A549 (cell line): ENCODE measurements at regions not wholly inside any gene's neighbourhood (a gene's known extent, or its start where the extent isn't known, plus 50 kb on each side); places are given as distances from the start of the nearest gene placed in this dataset.
"Not testable (repeated sequence)": the region's sequence is repeated elsewhere in the genome, so short reads cannot be mapped to it uniquely, and the experiment has no call there.

Experiments
- FOSL2 ChIP-seq, 2 experiments: fragments of 450-650 bp in 1 of 2; fragments of >200 bp in 1 of 2; sonication (Bioruptor Twin) in 1 of 2; formaldehyde crosslinking; IDR thresholded peaks; 2 replicates each; pipeline versions ENCODE4 v1.5.0 to v1.6.1; 2016 to 2020; ENCODE audit warnings: mild to moderate bottlenecking in 1 of 2, moderate library complexity in 1 of 2
- HMGXB4 ChIP-seq: fragments of 250-450 bp; sonication (Bioruptor Pico); IDR thresholded peaks from 2 replicates; pipeline ENCODE4 v1.5.0; 2021; ENCODE audit warnings: mild to moderate bottlenecking, moderate library complexity, borderline replicate concordance
- RAD21 ChIP-seq, 2 experiments: fragments of >200 bp in 1 of 2; sonication (Bioruptor Twin) in 1 of 2; formaldehyde crosslinking in 1 of 2; IDR thresholded peaks in 1 of 2; conservative IDR thresholded peaks in 1 of 2; 2 replicates in 1 of 2; 3 replicates in 1 of 2; pipeline ENCODE4 v1.6.1; 2012 to 2018; ENCODE audit warnings: inconsistent platforms in 1 of 2
- REST ChIP-seq: fragments of 200-600 bp; sonication (generic); IDR thresholded peaks from 2 replicates; pipeline ENCODE4 v1.6.1; 2016; ENCODE audit warnings: antibody characterized with exemption, mild to moderate bottlenecking, moderate library complexity
- TF ChIP-seq, protein P1 (sequence below): fragments of >200 bp; sonication (Bioruptor Twin); formaldehyde crosslinking; IDR thresholded peaks from 3 replicates; pipeline ENCODE4 v1.5.1; 2016

DNA sequence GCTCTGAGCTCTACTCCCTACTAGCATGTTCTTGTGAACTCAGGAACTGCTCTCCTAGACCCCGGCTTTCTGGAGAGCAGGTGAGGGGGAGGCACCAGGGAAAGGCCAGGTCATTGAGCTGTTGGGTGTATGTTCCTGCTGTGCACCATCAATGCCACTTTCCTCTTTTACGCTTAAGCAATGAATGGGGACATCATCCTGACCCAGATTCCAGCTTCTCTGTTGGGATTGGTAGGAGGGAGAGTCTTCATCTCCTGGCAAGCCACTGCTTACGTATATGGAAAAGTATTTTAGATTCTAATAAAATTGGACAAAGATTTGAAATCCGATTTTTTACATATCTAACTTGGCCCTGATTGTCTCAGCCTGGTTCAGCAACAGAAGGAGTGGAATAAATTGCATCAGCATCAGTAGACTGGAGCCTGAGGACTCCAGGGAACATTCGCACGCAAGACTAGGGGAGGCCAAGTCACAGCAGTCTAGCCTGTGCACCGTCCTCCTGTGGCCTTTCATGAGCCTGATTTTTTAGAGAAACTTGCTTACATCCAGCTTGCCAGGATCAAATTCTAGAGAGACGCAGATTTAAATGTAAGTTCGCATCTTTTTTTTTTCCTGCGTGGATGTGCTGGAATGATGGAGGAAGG lies 439.3 kb downstream of the RPIA start:
- TF ChIP-seq REST; RAD21 (conservative IDR thresholded peaks at IDR 0.05 in 1 of 2, IDR thresholded peaks at IDR 0.05 in 1 of 2); HMGXB4 (CRISPR knock-in tag); FOSL2 (IDR thresholded peaks at IDR 0.05); FOSL2 (CRISPR knock-in tag; IDR thresholded peaks at IDR 0.05): not testable (repeated sequence)
- TF ChIP-seq, protein P1, sequence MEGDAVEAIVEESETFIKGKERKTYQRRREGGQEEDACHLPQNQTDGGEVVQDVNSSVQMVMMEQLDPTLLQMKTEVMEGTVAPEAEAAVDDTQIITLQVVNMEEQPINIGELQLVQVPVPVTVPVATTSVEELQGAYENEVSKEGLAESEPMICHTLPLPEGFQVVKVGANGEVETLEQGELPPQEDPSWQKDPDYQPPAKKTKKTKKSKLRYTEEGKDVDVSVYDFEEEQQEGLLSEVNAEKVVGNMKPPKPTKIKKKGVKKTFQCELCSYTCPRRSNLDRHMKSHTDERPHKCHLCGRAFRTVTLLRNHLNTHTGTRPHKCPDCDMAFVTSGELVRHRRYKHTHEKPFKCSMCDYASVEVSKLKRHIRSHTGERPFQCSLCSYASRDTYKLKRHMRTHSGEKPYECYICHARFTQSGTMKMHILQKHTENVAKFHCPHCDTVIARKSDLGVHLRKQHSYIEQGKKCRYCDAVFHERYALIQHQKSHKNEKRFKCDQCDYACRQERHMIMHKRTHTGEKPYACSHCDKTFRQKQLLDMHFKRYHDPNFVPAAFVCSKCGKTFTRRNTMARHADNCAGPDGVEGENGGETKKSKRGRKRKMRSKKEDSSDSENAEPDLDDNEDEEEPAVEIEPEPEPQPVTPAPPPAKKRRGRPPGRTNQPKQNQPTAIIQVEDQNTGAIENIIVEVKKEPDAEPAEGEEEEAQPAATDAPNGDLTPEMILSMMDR = not testable (repeated sequence)
